AG08396 (cell line): ENCODE measurements at regions not wholly inside any gene's neighbourhood (a gene's known extent, or its start where the extent isn't known, plus 50 kb on each side); places are given as distances from the start of the nearest gene placed in this dataset.

ENCODE experiments used
- DNase-seq: peaks from one replicate; pipeline ENCODE4 v3.0.0; 2012; ENCODE audit warnings: low spot score, mixed read lengths

DNA sequence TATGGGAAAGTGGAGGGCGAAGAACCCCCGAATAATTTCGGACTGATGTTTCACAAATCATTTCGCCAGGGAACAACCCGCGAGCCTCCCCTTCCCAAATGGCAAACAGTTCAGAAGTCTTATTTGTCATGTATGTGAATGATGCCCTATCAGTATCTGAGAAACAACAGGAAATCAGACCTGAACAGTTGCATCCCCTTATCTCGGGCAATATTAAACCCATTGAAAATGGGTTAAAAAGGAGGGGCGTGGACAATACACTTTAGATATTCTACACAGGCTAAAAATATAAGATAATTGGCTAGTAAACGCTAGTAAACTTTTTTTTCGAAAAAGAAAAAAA lies 1003.3 kb upstream of the NR2F2 start:
- no peak for DNase-seq

DNA sequence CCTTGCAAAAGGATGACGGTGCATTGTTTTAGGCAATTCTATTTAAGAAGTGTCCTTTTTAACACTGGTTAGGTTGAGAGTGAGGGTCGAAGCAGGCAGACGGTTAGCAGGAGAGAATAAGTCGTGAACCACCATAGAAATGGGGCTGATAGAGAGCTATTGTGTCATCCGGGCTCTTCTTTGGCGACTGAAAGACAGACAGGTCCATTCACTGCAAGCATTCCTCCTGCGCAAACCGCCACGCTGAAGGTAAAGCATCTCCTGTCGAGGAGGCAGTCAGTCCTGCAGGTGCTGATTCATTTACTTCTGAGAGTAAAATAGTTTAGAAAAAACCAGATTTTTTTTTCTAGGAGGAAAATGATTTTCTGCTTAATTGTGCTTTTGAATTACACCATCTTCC lies 1002.8 kb upstream of the NR2F2 start:
- DNase-seq: no peak

DNA sequence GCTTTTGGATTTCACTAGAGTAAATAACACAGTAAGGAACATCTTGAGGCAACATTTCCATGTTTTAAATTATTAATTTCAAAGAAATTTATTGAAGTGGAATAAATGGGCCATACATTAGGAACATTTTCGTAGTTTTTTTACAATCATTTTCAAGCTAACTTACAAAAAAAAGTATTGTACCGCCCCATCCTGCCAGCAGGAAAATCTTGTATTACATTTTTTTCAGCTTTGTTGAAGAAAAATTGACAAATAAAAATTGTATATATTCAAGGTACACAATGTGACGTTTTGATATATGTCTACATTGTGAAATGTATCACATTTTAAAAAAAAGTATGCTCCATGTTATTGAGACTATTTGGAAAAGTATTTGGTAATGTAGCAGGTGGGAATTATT lies 1001.9 kb upstream of the NR2F2 start:
- DNase-seq: no peak

DNA sequence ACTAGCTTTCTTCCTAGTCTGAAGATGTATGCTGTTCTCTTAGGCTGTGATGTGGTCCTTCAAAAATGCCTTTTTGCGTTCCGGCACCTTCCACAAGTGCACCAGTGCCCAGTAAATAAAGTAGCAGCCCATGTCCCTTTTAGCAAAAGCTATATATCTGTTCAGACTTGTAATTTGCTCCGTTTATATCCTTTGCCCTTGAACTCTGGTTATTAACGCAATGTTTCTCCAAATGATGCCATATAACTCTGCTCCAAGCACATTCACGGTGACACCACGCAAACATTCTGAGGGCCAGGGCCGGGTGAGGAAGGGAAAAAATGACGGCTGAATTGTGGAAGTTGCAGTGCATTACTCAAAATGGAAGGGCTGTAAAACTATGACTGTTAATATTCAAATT lies 1001.1 kb upstream of the NR2F2 start:
- DNase-seq: no peak

DNA sequence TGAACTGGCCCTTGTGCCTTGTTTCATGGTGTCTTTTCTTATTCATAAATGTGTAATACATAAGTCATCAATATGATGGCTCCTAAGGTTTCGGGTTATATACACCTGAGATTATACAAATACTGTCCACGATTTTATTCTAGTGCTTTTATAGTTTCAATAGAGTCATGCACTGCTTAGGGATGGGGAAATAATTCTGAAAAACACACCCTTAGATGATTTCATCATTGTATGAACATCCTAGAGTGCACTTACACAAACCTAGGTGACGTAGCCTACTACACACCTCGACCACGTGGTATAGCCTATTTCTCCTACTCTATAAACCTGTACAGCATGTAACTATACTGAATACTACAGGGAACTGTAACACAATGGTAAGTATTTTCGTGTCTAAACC lies 988.8 kb upstream of the NR2F2 start:
- DNase-seq: no peak

DNA sequence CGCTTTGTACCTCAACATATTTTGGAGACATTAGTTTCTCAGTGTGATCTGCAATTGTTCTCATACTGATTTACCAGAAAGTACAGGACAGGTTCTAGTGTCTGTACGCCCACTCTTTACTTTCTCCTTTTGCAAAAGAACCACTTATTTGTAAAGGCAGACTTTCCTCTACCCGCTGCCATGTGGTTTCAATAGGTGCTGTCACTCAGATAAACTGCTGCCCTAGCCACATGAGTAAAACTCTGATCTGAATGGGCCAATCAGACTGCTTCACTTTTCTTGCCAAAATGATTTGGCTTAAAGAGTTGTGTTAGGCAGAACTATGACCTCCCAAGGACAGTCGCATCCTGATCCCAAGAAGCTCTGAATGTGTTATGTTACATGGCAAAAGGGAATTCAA lies 984.6 kb upstream of the NR2F2 start:
- no peak for DNase-seq

DNA sequence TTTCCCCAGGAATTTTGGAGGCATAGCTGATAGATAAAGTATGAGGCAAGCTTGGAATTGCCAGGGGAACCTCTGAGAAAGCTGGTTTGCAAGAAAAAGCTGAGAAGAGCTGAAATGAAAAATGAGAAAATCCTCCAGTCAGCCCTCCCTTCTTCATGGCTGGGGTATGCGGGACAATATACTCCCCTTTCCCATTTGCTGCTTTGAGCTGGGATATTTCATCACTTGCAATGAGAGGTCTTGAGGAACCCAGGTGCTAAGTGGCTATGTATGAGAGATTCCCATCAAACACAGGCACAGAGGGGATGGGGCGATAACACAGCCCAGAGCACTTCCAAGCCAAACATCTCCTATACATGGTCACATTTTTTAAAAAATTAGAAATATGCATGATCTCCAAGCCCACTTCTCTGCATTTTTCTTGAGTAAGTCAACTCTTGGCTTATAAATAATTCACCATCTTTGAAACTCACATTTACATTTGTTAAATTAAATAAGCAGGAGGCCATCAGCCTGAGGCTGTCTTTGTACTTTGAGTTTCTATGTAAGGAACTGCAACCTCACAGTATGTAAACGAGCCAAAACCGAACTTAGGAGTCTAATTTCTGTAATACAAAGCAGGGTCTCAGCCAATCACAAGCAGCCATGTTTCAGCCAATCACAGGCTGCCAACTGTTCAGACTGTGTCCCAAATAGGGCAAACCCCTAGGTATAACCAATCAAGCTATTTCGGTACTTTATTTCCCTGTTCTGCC lies 983.6 kb upstream of the NR2F2 start:
- no peak for DNase-seq

DNA sequence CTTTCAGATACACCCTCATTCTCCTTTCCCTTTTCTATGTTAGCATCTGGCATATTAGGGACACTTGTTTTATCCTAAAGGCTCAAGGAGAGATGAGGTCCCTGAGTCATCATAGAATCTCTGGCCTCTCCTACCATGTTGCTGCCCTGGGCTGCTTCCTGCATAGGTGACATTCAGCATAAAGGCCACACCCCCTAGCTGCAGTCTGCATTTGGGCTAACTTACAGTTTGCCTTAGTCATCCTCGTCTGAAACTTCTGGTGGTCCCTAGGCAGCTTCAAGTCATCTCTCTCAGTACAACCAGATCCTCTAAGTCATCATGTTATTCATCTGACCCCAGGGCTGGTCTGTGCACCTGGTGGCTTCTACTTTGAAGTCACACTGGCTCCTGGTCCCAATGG lies 982.7 kb upstream of the NR2F2 start:
- DNase-seq: no peak

DNA sequence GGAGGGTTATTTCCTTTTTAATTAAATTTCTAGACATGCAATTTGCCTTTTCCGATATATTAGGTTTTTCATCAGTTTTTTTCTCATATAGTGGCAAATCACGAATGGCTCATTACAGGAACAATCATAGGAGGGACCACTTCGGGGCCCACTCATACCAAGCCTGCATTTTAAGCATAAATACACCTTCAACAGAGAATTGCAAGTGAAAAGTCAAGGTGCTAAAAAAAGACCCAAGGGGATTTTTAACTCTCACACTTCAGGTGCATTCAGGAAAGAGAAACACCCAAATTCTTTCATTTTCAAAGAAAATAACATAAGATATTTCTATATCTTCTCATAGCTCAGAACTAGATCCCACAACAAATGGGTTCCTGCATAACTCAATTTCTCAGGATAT lies 979.6 kb upstream of the NR2F2 start:
- DNase-seq: no peak

DNA sequence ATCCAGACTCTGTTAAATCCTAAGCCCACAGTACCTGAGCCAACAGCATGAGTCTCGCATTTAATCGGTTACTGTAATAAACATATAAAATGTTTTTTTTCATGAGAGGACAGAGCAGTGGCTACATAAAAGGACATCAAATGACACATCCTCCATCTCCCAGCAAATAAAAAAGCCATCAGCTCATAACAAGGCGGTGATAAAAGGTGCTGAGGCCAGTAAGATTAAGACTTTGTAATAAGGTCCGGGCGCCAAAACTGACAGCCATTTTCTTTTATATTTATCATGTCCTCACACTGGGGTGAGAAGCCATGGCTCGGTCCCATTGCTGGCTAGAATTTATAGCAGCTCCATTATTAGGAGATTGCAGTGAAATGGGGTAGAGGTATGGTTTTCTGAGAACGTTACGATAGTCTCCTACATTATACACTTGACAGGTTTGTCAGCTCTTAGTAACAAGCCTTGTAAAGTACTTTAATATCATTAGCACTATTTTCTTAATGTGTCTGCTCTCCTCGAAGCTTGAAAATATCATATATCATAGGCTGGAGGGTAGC lies 977.8 kb upstream of the NR2F2 start:
- DNase-seq: no peak

DNA sequence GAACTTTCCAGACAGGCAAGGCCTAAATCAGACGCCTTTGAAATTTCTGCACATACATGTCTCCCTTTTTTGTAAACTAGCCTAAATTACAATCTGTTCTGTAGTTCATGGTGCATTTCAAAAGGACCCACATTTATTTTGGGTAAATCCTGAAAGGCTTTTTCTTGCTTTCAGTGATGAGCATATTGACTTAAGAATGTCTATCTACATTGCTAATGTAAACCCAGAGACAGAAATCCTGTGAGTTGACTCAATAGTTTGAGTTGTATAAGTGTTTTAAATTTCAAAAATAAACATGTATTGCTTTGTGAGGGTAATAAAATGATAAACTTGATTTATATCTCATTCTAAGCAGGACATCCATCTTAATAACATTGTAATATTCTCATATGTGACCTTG lies 977.0 kb upstream of the NR2F2 start:
- no peak for DNase-seq

DNA sequence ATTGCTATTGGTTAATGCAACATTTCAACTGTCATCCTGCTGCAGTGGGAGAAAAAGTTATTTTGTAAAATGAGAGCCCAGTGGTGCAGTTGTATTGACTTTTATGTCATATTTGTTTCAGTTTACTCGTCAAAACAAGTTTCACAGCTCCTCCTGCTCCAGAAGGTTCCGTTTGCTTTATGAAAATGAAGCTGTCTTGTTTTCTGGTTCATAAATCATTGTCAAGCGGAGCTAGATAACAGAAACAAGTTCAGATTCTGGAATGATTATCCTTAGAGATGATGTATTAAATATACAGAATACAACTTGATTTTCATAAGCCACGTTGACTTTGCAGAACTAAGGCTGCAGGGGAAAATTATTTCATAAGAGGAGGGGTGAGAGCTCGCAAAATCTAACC lies 970.5 kb upstream of the NR2F2 start:
- no peak for DNase-seq

DNA sequence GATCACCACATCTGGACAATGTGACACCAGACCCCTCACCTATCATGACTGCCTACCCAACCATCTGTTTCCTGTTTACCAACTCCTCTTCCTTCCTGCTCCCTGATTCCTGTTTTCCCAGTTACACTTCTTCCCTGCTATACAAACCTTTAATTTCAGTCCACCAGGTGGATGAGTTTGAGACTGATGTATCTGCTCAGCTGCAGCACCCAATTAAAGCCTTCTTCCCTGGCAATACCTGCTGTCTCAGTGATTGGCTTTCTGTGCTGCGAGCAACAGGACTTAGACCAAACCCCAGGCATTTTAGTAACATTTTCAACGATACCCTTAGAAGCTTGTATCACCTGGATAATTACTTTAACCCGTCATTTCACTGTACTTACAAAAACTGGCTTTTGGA lies 968.2 kb upstream of the NR2F2 start:
- no peak for DNase-seq

DNA sequence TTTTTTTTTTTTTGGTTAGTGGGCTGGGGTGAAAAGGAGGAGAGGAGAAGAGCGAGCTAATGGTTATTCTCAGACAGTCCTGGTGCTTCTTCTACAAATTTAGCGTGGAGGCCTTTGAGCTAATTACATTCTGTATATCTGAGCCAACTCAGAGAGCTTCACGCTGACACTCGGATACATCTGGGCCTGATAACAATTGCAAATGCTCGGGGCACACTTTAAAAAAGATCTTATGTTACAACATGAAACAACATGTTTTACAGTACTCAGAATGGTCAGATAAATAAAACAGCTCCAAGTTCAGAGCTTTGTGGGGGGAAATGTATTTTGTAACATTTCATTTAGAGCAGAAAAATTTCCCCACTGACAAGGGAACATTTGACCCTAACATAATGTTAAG lies 966.9 kb upstream of the NR2F2 start:
- no peak for DNase-seq

DNA sequence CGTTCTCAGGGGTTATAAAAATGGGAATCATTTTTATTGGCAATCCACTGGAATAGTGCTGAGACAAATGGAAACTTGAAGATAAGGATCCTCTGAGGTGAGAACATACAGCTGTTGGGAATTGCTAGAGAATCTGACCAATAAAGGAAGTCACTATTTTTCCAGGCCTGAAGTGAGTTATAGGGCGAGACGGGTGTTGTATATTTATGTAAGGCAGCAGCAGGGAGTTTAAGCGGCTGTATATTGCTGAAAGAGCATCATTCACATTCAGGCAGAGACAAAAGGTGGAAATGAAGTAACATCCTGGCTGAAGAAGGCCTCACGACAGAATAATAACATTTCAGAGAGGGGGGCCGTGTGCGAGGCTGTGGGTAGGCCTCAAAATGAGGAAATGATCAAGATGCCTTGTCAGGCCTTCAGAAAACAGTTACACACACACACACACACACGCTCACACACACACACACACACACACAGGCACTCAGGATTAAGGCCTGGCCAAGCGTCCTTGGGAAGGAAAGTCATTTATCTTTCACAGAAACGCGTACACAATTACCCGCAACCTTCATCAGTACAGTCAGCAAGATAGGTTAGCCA lies 964.9 kb upstream of the NR2F2 start:
- DNase-seq: no peak

DNA sequence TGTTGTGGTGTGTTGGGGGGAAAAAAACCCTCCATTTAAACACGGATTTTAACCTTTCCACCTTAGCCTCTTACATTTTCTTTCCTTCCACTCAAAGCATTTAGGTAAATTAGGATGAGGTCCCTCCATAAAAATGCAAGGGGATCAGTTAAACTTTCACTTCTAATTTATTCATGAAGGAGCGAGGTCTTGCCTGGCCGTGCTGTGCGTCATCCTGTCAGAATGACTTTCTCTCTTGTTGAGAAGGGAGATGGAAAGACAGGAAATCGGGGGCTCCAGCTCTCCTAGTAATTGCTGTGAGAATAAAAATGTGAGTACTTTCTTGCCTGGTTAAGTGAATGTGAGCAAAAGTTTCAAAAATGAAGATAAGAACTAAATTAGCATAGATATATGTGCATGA lies 962.3 kb upstream of the NR2F2 start:
- DNase-seq: no peak

DNA sequence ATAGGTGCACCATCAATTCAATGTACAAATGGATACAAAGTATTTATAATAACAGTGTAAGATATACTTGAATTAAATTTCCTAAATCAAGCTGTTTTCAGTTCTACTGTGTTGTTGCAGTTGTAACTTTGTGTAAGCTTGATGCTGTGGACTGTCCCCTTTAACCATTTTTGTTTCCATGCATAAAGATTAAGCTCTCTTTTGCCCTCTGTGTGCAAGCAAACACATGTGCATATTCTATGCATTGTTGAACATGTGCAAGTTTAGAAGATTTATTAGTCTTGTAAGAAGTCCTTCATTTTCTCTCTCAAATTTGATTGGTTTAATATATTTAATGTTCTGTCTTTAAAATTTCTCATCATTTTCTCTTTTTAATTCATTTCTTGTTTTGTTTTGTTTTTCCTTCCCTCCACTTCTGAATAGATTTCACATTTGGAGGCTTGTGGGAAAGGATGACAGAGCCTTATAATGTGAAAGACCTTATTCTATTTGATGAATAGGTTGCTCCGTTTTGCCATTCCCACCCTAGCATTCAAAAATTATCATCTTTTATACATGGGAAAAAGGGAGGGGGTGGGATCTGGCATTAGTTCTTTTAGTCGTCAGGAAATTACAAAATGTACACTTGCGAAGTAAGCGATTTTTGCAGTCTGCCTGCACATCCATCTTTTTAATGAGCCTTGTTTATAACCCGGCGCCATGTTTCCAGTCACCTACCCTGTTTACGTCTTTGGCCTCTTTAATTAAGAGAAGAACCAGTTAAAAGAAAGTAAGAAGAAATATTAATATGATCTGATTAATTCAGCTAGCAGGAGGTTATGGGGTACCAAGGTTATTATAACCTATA lies 961.5 kb upstream of the NR2F2 start:
- no peak for DNase-seq

DNA sequence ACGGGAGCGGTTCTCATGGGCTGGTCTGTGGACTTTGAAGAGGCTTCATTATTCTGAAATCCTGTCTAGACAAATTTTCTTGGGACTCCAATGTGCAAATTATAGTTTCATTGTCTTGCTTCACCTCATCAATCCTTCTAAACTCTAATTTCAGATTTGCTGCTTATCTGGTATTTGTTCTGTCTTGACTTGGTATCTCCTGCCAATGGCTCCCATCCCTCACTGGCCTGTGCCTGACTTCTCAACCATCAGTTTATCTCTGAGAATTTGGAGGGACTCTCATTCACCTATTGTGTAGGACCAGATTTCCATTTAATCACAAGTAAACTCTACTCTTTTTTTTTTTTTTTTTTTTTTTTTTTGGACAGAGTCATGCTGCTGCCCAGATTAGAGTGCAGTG lies 960.2 kb upstream of the NR2F2 start:
- no peak for DNase-seq

DNA sequence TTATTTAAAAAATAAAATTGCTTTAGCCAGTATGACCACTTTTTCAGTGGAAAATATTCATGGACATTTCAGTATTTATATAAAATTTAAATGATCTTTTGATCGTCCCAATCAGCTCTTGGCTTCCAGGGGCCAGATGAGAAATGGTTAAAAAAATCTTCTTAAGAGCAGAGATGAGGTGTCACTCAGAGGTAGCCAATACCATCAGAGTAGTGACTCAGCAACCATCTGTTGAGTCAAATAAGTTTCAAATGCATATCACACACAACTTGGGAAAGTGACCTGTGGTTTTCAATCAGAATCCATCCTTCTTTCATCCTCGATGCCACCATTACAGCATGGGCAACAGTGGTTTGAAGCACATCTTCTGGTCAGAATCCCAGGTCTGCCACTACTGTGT lies 958.8 kb upstream of the NR2F2 start:
- no peak for DNase-seq

DNA sequence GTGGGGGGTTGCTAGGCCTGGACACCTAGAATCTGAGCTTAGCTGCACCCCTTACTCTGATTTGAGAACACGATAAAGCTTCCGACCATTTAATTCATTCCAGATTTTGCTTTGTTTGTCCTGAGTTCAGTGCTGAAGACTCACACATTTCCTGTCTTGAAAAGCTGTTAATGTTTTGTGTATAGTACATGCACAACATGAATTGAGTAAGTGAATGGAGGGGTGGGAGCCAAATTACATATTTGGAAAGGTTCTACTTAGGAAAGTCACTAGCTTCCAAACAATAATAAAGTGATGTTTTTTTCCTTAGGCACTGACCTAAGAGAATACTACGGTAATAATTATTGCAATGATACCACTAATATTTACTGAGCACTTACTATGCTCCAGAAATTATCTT lies 955.2 kb upstream of the NR2F2 start:
- DNase-seq: no peak

DNA sequence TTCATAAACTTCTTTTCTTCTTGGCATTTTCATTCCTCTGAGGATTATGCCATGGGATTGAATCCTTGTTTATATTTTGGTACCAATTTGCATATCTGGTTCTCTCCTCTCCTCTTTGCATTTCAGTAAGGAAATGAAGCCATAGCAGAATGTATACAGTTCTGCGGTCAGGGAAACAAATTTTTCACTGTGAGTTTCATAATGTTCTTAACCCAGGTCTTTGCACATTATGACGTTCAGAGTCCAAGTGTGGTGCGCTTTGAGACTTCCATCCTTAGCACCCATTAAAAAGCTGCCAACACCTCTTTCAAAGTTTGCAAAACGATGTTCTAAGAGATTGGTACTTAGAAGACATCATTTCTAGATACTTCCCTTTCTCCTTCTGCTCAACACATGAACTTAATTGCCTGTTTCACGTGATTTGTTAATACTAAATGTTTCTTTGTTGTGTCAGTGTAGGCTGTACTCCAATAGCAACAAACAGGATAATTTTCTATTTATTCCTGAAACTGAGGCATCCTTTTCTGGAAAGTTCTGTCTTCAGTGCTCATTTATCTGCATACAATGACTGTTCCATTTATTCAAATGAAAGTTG lies 953.1 kb upstream of the NR2F2 start:
- no peak for DNase-seq

DNA sequence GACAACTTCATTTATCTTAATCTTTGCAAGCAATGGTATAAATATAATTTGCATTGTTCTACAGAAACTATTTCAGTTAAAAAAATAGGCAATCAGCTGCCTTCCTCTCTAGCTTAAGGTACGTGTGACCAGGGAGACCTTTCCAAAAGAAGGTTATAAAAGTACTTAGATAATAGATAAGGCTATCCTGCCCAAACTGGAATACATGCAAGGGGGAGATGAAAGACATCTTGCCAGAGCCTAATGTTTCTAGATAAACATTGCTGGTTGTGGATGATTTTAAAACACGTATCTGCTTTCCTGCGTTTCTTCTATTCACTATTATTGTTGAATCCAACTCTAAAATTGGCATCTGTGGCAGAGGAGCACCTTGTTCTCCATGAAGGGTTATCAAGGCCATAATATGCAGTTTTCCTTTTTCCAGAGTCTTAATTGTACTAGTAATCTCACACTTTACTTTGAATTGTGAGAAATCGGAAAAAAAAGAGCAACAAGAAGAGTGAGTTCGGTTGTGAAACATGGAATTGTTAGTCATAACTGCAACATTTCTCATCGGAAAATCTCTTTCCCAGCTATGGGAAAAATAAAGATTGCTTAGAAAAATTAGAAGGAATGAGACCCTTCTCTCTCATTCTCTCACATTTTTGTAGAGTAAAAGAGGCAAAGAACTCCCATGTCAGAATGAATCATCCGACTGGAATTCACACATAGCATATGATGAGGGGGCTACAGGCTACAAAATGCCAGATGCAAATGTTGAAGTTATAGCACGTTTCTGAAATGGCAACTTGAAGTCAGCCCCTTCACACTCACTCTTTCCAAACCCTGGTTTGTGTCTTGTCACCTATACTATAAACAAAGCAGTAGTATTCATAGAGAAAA lies 936.1 kb upstream of the NR2F2 start:
- no peak for DNase-seq
